Calu3 (cell line): ENCODE measurements at regions not wholly inside any gene's neighbourhood (a gene's known extent, or its start where the extent isn't known, plus 50 kb on each side); places are given as distances from the start of the nearest gene placed in this dataset.
"Not testable (repeated sequence)": the region's sequence is repeated elsewhere in the genome, so short reads cannot be mapped to it uniquely, and the experiment has no call there.

Source experiments
- BruUV-seq: library from RNA; stranded (reverse); fragments of 400-500 nt; replicated peaks from 2 replicates; lab custom pipeline; 2021; lab: Mats Ljungman, UMichigan
- CTCF ChIA-PET: fragments of 300-600 bp; sonication (Branson Sonifier 250); formaldehyde crosslinking; loops from one replicate; lab custom pipeline; 2022; ENCODE audit warnings: antibody characterized with exemption; lab: Charles Lee
- DNase-seq: peaks from one replicate; pipeline ENCODE4 v3.0.0; 2022
- H3K27ac Mint-ChIP-seq: one replicate; pipeline ENCODE4 v1.8.0; 2022; ENCODE audit warnings: mixed read lengths; ENCODE audit not compliant: unreplicated experiment
- H3K27me3 Mint-ChIP-seq: one replicate; pipeline ENCODE4 v1.8.0; 2022; ENCODE audit warnings: mixed read lengths; ENCODE audit not compliant: unreplicated experiment
- H3K36me3 Mint-ChIP-seq: one replicate; pipeline ENCODE4 v1.8.0; 2022; ENCODE audit warnings: mild to moderate bottlenecking, moderate library complexity, mixed read lengths; ENCODE audit not compliant: insufficient read depth, unreplicated experiment
- H3K4me1 Mint-ChIP-seq: one replicate; pipeline ENCODE4 v1.8.0; 2022; ENCODE audit warnings: mild to moderate bottlenecking, low read depth, mixed read lengths; ENCODE audit not compliant: unreplicated experiment
- H3K4me3 Mint-ChIP-seq: one replicate; pipeline ENCODE4 v1.8.0; 2022; ENCODE audit warnings: mild to moderate bottlenecking, low read depth, moderate library complexity, mixed read lengths; ENCODE audit not compliant: unreplicated experiment
- H3K9me3 Mint-ChIP-seq: one replicate; pipeline ENCODE4 v1.8.0; 2022; ENCODE audit warnings: low read depth, mixed read lengths; ENCODE audit not compliant: unreplicated experiment
- intact Hi-C: fragments of 100-400 bp; cut with micrococcal nuclease; formaldehyde crosslinking; loops from one replicate; pipeline ENCODE4 v1.10.0; 2022; ENCODE audit not compliant: unreplicated experiment
- TF ChIP-seq, protein P1 (sequence below): fragments of 200-600 bp; IDR thresholded peaks from one replicate; pipeline ENCODE4 v1.8.0; 2022; ENCODE audit warnings: antibody characterized with exemption; ENCODE audit not compliant: unreplicated experiment

DNA sequence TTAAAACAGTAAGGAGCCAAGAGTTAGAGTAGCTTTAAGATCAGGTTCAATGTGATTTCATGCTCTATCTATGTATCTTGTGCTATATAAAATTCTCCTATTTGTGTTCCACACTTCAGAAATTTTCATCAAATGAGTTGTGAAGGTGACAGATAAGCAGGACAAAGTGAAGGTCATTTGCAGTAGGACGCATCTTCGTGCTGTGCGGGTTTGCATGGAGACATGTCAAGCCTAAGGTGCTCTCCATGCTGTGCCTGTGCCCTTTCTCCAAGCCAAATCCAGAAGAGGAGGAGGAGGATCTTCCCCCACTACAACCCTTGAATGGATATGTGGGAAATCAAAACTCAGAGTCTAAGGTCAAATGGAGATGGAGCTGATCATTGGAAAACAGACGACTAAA, 147.3 kb upstream of the NEDD9 start:
- H3K9me3 Mint-ChIP-seq = peaks cover 3% of the 10 kb centered on the region
- H3K27ac Mint-ChIP-seq = no peak overlapping the region
- intact Hi-C loops = no loop called here
- no peaks in the 10 kb centered on the region for H3K27me3 Mint-ChIP-seq
- TF ChIP-seq, protein P1, sequence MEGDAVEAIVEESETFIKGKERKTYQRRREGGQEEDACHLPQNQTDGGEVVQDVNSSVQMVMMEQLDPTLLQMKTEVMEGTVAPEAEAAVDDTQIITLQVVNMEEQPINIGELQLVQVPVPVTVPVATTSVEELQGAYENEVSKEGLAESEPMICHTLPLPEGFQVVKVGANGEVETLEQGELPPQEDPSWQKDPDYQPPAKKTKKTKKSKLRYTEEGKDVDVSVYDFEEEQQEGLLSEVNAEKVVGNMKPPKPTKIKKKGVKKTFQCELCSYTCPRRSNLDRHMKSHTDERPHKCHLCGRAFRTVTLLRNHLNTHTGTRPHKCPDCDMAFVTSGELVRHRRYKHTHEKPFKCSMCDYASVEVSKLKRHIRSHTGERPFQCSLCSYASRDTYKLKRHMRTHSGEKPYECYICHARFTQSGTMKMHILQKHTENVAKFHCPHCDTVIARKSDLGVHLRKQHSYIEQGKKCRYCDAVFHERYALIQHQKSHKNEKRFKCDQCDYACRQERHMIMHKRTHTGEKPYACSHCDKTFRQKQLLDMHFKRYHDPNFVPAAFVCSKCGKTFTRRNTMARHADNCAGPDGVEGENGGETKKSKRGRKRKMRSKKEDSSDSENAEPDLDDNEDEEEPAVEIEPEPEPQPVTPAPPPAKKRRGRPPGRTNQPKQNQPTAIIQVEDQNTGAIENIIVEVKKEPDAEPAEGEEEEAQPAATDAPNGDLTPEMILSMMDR = no peak
- H3K4me3 Mint-ChIP-seq = no peak overlapping the region
- no peaks in the 10 kb centered on the region for H3K36me3 Mint-ChIP-seq
- BruUV-seq = no TSS peak
- no peak for DNase-seq
- H3K4me1 Mint-ChIP-seq = no peaks in the 10 kb centered on the region
- CTCF ChIA-PET = no interaction called here

DNA sequence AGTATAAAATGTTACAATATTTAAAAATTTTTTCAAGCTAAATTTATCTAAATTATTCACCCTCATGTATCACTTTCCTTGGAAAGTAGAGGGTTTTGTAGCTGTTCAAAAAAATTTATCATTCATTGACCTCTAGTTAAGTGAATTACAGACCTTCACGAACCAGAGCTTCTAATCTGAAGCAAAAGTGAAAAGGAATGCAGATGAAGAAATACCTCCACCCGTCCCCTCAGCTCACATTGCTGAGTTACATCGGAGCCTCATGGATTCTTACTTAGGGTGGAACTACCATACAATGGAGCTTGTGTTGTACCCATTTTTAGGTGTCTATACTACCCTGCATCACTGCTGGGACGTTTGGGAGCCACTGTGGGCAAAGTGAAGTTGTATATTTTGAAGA, 146.2 kb upstream of the NEDD9 start:
- H3K27me3 Mint-ChIP-seq = no peaks in the 10 kb centered on the region
- no peak for DNase-seq
- intact Hi-C loops = no loop called here
- no TSS peak for BruUV-seq
- no peak overlapping the region for H3K27ac Mint-ChIP-seq
- TF ChIP-seq, protein P1 = no peak
- H3K4me3 Mint-ChIP-seq = no peak overlapping the region
- no peaks in the 10 kb centered on the region for H3K36me3 Mint-ChIP-seq
- CTCF ChIA-PET = no interaction called here
- peaks cover 3% of the 10 kb centered on the region for H3K9me3 Mint-ChIP-seq
- H3K4me1 Mint-ChIP-seq = no peaks in the 10 kb centered on the region

DNA sequence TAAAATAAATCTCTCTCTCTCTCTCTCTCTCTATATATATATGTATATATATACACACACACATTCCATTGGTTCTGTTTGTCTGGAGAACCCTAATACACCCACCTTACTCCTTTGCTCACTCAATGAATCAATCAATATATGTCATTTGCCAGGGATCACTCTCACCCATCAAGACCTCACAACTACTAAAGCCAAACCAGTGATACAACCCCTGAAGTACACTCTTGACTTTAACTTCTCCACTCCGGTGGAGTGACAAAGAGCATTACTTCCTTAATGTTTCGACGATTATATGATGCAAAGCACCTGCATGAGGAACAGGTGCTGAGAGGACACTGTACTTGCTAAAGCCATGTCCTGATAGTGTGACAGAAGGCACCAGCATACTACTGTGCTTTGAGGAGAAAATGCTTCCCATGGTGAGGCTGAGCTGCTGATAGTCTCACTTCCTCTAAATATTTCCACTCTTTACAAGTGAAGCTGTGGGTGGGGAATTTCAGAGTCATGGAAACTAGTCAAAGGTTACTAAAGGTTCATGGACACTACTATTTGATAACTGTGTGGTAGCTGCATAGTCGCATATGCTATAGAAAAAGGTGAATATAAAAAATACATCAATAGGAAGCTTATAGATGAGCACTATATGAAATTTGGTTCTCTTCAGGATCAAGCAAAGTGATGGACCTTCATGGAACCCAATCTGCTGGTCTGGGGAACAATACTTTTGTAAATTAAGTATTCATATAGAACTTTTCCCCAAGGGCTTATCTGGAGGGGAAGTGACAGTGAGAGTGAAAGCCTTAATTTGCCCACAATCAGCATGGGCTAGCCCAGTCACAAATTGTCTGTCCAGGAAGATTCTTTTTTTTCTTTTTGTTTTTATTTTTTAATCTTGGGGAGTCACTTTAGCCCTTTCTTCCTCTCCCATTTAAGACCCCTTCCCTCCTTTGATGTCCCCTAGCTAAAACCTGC, 141.9 kb upstream of the NEDD9 start:
- no peak overlapping the region for H3K4me3 Mint-ChIP-seq
- TF ChIP-seq, protein P1 = no peak
- CTCF ChIA-PET = interaction anchor here (0.6 kb wide), 1 partner anchor 14 kb away, joined by 3 read pairs; no protein-coding TSS in a partner anchor
- H3K36me3 Mint-ChIP-seq = no peaks in the 10 kb centered on the region
- no TSS peak for BruUV-seq
- peaks cover 6% of the 10 kb centered on the region for H3K9me3 Mint-ChIP-seq
- intact Hi-C loops = no loop called here
- H3K27ac Mint-ChIP-seq = no peak overlapping the region
- H3K4me1 Mint-ChIP-seq = no peaks in the 10 kb centered on the region
- H3K27me3 Mint-ChIP-seq = no peaks in the 10 kb centered on the region
- DNase-seq = no peak

DNA sequence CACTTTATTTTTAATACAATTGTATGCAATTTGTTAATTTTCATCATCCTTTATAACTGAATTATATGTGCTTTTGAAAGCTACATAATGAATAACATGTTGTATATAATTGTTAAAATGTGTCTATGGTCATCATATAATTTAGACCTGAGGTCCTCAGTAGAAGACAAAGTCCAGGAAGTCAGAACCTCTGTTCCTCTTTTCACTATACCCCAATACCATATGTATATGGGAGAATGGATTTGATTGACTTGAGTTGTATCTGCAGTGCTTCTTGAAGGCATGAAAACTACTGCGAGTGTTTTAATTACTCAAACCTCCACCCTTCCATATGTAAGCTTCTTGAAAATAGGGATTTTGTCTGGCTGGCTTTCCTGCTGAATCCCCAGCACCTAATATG, 140.7 kb upstream of the NEDD9 start:
- Mint-ChIP-seq H3K27ac (no peak overlapping the region), H3K27me3 (no peaks in the 10 kb centered on the region), H3K36me3 (peaks cover 5% of the 10 kb centered on the region), H3K4me1 (peaks cover 9% of the 10 kb centered on the region), H3K4me3 (no peak overlapping the region), H3K9me3 (peaks cover 6% of the 10 kb centered on the region)
- no peak for DNase-seq
- CTCF ChIA-PET = interaction anchor here (0.6 kb wide), 1 partner anchor 13 kb away, joined by 3 read pairs; no protein-coding TSS in a partner anchor
- TF ChIP-seq, protein P1 = no peak
- no TSS peak for BruUV-seq
- intact Hi-C loops = no loop called here

DNA sequence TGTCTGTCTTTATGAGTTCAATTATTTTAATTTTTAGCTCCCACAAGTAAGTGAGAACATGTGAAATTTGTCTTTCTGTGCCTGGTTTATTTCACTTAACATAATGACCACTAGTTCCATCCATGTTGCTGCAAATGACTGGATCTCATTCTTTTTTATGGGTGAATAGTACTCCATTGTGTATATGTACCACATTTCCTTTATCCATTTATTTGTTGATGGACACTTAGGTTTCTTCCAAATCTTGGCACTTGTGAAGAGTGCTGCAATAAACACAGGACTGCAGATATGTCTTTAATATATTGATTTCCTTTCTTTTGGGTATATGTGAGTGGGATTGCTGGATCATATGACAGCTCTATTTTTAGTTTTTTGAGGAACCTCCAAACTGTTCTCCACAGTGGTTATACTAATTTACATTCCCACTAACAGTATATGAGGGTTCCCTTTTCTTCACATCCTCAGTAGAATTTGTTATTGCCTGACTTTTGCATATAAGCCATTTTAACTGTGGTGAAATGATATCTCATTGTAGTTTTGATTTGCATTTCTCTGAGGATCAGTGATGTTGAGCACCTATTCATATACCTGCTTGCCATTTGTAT, 139.8 kb upstream of the NEDD9 start:
- peaks cover 16% of the 10 kb centered on the region for H3K4me1 Mint-ChIP-seq
- CTCF ChIA-PET = interaction anchor here (0.6 kb wide), 1 partner anchor 18 kb away, joined by 5 read pairs; no protein-coding TSS in a partner anchor
- BruUV-seq = not testable (repeated sequence)

More for the DNA sequence above, 139.8 kb upstream of the NEDD9 start:
- intact Hi-C loops, H3K4me3 Mint-ChIP-seq, DNase-seq, H3K9me3 Mint-ChIP-seq, H3K27ac Mint-ChIP-seq, H3K27me3 Mint-ChIP-seq: not testable (repeated sequence)
- peaks cover 11% of the 10 kb centered on the region for H3K36me3 Mint-ChIP-seq
